Activated CD4-positive, alpha-beta T cell treated with anti-CD3 and anti-CD28 coated beads for 1 hour (primary cell): ENCODE measurements at regions not wholly inside any gene's neighbourhood (a gene's known extent, or its start where the extent isn't known, plus 50 kb on each side); places are given as distances from the start of the nearest gene placed in this dataset.

ENCODE experiments used
- DNase-seq: peaks from one replicate; pipeline ENCODE4 v3.0.0-alpha.2; 2020

DNA sequence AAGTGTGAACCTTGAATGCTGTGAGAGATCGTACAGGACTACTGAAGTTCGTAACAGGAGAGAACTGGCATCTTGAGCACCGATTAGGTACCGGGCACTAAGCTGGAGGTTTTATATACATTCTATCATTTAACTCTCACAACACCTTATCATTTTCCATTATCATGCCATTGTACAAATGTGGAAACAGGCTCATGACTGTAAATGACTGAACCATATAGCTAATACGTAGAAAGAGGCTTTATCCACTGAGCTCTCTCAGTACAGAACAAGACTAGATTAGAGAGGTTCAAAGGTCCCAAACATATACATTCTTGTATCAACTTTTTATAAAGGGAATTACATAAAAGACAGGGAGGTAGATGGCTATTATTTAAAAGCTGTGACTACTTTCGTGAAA lies 130.6 kb downstream of the CEP57L1 start:
- DNase-seq, result no peak

DNA sequence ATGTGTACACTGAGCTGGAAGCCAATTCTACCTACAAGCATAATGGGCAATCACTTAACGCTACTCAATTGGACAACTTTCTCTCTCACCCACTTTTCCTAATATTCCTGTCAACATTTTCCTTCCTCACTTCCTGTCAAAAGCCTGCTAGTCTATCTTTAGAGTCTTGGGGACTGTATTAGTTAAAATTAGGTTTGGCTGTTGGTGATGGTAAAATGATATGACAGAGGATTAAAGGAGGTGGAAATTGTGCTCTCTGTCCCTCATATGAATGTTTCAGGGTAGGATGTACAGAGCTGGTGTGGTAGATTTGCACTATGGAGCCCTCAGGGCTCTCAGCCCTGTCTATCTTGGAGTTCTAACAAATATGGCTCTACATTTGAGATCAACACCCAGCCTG lies 129.7 kb downstream of the CEP57L1 start:
- DNase-seq, result no peak

DNA sequence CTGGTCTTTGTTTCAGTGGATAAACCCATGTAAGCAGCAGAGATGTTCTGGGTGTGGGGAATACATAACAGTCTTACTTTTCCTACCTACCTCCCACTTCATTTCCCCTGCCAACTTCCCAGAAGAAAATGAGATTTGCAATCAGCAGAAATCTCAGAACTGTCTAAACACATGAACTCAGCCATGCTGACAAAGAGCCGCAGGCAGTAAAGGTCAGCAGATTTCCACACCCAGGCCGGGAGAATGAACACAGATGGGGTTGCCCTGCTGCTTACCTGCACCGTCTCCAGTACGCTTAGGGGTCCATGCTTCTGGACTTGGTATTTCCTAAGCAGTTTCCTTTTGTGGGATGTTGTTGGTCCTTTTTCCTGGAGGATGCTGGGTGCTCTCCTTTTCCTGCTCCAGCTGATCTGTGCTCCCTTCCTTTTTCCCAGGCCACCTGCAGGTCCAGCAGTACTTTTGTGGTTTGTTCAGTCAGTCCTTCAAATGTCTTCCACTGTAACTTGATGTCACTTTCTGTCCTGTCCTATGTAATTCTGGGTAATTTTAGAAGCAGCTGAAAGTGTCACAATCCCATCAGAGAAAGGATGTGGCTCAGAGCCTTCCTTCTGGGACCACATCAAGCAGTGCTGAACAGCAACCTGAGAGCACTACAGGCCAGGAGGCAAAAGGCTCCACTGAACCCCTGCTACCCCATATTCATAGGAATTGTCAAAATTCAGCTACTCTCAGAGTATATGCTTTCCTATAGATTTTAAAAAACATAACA lies 129.0 kb downstream of the CEP57L1 start:
- DNase-seq, result no peak

DNA sequence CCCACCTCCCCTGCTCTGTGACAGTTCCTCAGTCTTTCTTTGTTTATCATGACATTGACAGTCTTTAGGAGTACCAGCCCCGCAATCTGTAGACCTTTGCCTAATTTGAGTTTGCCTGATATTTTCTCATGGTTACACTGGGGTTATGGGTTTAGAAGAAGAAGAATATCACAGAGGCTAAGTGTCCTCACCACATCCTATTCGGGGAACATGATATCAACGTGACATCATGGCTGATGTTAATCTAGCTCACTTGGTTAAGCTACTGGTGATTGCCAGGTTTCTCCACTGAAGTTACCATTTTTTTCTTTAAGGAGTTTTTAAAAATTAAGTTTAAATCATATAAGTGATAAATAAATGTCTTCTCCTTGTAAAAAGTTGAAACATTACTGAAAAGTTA lies 127.5 kb downstream of the CEP57L1 start:
- DNase-seq, result no peak

DNA sequence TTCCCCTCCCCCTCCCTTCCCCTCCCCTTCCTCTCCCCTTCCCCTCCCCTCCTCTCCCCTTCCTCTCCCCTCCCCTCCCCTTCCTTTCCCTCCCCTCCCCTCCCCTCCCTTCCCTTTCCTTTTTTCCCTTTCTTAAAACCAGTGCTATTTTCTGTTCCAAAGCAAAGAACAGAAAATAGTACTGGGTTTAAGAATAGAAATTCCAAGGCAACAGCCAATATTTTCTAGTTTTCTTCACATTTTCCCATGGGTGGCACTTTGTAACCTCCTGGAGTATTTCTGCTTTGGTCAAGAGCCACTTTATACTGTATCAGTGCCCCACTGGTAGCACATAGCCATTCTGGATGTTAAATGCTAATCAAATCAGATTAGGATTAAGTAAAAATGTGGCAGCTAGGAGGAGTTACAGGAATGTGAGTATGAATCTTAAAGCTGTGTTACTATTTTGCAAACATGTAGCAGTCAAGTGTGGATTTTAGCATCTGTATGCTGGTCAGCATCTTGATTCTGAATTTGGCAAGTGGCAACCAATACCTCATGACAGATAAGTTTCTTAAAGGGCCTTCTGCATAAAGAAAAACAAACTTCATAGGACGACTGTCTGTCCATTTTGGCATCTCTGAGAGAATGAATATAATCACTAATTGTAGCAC lies 126.4 kb downstream of the CEP57L1 start:
- DNase-seq, result no peak
